Fibroblast of skin of back (primary cell): ENCODE measurements at regions not wholly inside any gene's neighbourhood (a gene's known extent, or its start where the extent isn't known, plus 50 kb on each side); places are given as distances from the start of the nearest gene placed in this dataset.

Experiments
- DNase-seq: peaks from one replicate; pipeline ENCODE4 v3.0.0-alpha.2; 2013

- DNase-seq = no peak
Observed at GRCh38 chr6:166009385-166010031, 158.1 kb downstream of the TBXT start.

- peak; percentile 59 for DNase-seq
Observed at GRCh38 chr6:166008441-166009369, 158.9 kb downstream of the TBXT start.

DNA sequence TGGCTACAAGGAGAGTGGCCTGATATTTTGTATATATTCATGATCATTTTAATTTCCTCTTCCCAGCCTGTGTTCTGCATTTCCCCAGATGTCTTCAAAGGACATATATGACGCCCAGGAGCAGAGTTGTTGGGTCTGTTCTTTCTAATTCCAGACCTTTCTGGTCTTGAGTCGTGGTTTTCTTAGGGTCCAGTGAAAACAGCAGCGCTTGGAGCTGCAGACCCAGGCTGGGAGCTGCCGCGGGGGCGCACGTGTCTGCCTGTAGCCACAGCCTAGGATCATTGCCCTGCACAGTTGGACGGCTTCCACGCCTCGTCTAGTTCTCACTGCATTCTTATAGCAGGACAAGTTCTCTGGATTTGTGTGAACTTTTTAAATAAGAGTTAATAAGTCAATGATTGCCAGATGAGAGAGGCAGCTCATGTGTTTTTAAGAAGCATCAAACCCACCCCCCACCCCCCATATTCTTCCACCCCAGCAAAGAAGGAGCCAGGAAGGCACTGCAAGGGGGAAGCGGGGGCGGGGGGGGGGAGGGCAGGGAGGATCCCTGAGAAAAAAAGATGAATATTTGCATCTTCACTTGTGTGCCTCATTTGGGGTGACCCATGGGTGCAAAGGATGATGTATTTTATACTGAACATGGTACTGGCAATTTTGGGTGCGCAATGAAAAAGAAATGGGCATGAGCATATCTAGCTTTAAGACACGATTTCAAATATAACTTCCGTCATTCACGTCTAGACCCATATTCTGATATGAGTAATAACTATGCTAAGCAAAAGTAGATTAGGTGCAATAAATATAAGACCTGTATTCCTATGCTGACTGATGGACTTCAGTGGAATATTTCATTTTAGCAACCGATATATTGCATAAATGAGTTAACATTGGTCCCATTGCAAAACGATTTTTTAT, 160.0 kb downstream of the TBXT start:
- DNase-seq = peak; percentile 52

- no peak for DNase-seq
Observed at GRCh38 chr6:166006900-166007301, 160.8 kb downstream of the TBXT start.

GRCh38 chr6:166005944-166006899, 161.4 kb downstream of the TBXT start:
- peak; percentile 80 for DNase-seq

- peak; percentile 34 for DNase-seq
Observed at GRCh38 chr6:166005401-166005943, 162.2 kb downstream of the TBXT start.

DNA sequence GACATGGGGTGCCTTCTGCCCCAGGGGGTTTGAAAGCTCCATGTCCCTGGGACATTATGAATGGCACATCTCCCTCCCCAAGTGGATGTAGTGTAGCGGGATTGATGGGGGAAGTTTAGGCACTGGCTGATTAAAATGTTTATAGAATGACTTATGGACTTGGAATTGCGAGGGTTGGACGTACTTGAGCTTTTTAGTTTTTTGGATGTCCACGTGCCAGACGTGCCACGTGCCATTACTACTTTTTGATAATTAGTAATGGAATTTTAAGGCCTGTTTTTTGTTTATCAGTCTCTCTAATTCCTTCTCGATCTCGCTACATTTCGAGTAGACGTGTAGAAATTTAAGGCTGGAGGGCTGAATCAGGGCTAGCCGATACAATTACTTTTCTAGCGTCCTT, 162.8 kb downstream of the TBXT start:
- no peak for DNase-seq

DNA sequence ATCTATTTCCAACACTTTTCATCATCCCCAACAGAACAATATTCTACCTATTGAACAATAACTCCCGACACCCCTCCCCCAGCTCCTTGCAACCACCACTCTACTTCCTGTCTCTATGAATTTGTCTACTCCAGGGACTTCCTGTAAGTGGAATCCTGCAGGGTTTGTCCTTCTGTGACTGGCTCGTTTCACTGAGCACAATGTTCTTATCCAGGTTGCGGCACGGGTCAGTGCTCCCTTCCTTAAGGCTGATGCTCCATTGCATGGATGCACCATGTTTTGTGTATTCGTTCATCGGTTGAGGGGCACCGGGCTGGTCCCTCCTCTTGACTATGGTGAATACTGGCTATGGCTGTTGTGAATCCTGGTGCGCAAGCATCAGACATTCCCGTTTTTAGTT, 163.2 kb downstream of the TBXT start:
- no peak for DNase-seq

GRCh38 chr6:166003569-166003968, 164.1 kb downstream of the TBXT start:
- no peak for DNase-seq

DNA sequence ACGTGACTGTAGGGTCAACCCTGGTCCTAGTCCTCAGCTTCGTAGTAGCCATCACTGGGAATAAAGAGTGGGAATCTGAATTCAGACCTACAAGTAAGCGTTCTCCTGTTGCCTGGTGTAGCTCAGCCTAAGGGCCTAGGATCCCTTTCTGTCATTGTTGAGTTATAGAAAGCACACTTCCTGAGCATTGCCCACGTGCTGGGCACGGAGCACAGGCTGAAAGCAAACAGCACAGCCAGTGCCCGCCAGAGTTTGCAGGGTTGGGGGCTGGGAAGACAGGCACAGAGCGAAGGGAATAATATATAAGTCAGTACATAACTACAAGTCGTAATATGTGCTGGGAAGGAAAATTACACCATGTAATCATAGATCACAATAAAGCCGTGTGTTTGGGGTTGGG, 166.3 kb downstream of the TBXT start:
- DNase-seq = no peak

GRCh38 chr6:165999279-165999678, 168.4 kb downstream of the TBXT start:
- no peak for DNase-seq

- no peak for DNase-seq
Observed at GRCh38 chr6:165998072-165998471, 169.6 kb downstream of the TBXT start.

- no peak for DNase-seq
Observed at GRCh38 chr6:165991341-165991740, 176.3 kb downstream of the TBXT start.

DNA sequence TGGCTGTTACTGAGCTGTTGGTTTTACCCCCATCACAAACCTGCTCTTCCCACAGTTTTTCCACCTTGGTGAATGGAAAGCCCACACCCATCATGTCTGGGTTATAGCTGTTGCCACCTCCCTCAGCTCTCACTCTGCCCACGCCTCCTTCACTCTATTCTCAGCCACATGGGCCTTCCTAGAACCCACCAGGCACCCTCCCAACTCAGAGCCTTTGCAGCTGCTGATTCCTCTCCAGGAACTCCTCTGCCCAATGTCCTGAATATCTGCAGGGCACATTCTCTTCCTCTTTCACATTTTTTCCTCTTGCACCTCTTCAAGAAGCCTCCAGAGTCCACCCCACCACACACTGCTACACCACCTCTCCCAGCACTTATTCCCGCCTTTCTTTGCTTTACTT, 177.4 kb downstream of the TBXT start:
- DNase-seq = no peak

- DNase-seq = no peak
Observed at GRCh38 chr6:165988757-165989456, 178.7 kb downstream of the TBXT start.

DNA sequence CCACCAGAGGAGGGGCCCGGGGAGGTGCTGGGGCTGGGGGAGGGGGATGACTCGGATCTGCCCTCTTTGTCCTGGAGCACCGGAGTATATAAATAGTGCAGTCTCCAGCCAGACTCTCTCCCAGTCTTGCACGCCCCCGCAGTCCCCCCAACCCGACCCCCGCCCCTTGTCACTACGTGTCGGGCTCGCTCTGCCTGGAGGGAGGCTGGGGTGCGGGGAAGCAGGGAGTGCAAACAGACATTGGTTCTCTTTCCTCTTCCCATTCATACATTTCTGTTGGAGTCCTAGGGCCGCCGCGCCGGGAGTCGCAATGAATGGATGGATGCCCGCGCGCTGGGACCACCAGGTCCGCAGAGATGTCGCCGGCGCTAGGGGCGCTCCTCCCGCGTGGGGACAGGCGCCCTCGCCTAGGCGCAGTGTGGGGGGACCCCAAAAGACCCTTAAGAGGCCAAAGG, 179.3 kb downstream of the TBXT start:
- no peak for DNase-seq

GRCh38 chr6:165987483-165988301, 180.0 kb downstream of the TBXT start:
- DNase-seq = peak; percentile 61

DNA sequence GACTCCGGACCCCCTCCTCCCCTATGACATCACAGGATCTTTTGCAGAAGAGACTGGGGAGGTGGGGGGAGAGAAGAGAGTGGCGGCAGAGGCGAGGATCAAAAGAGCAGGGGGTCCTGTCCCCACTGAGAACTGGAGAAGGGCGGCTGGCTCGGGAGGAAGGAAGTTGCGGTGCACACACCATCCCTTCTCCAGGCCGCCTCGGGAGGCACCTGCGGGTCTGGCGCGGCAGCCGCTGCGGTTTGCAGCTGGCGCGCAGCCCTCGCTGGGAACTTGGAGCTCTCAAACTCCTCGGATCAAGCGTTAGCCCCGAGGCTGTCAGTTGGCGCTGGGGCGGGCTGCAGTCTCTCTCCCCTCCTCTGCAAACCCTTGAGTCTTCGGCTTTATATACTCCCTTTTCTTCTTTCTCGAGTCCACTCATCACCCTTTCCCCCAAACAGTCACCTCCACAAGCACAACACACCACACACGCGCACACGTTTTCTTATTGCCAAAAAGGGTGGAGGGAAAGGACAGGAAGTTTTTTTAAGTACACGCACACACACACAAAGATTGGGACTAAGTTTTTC, 180.7 kb downstream of the TBXT start:
- DNase-seq = no peak

DNA sequence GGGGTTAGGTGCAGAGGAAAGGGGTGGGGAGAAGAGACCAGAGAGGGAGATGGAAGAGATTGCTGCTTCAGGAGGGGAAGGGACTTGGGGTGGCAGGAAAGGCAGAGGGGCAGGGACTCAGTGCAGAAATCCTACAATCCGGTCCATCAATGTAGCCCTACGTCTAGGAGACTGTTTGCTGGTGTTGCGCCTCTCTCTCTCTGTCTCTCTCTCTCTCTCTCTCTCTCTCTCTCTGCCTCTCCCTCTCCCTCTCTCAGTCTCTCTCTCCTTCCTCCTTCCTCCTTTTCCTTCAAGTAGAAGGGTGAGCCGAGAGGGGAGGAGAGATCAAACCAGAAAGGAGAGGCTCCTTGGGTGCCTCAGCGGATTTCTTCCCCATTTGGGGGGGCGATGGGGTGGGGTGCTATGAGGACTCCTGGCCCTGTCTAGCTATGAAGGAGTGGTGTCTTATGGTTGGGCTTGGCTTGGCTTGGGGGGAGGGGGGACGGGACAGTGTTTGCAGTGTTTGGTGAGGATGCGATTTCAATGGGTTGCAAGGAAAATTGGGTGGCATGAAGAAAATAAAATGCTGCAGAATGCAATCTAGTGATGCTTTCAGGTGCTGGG, 181.2 kb downstream of the TBXT start:
- DNase-seq = no peak
